ENCODE measurements at regions not wholly inside any gene's neighbourhood (a gene's known extent, or its start where the extent isn't known, plus 50 kb on each side); places are given as distances from the start of the nearest gene placed in this dataset.
A peak's percentile ranks its signal among the peaks of the same experiment; 100 is the strongest.

DNA sequence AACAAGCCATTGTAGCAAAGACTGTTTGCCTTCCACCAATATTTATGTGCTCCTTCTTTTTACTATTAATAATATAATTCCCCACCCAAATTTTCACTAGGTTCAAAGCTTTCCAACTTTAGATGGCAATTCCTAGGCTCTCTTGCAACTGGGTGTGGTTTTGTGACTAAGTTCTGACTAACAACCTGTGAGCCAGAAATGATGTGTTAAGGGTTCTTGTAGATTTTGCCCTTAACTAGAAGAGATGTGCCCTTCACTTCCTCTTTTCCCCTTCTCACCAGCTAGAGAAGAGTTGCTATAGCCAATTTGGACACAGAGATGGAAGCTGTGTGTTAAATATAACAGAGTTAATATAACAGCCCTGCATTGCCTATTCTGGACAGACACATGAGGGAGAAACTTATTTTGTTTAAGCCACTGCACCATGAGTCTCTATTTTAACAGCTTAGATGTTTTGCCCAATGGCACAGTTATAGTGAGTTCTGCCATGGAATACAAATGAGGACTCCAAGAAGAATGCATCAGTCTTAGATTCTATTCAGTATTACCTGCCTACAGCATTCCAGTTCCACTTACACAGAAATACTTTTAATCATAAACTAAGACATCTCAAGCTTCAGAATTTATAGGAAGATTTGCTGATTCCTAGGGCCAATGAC is 216.2 kb downstream of the DUSP6 start:
- TF ChIP-seq, protein P1, sequence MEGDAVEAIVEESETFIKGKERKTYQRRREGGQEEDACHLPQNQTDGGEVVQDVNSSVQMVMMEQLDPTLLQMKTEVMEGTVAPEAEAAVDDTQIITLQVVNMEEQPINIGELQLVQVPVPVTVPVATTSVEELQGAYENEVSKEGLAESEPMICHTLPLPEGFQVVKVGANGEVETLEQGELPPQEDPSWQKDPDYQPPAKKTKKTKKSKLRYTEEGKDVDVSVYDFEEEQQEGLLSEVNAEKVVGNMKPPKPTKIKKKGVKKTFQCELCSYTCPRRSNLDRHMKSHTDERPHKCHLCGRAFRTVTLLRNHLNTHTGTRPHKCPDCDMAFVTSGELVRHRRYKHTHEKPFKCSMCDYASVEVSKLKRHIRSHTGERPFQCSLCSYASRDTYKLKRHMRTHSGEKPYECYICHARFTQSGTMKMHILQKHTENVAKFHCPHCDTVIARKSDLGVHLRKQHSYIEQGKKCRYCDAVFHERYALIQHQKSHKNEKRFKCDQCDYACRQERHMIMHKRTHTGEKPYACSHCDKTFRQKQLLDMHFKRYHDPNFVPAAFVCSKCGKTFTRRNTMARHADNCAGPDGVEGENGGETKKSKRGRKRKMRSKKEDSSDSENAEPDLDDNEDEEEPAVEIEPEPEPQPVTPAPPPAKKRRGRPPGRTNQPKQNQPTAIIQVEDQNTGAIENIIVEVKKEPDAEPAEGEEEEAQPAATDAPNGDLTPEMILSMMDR (IDR thresholded peaks at IDR 0.05): no peak
- Histone ChIP-seq H3K36me3 (no peaks in the 10 kb centered on the region), H3K9me3 (no peaks in the 10 kb centered on the region), H3K27ac (peak overlapping the region; percentile 45), H3K4me3 (ENCODE audit: low read depth in 1 of 2, low read length in 1 of 2) (no peak overlapping the region), H3K27me3 (no peaks in the 10 kb centered on the region), H3K4me1 (ENCODE audit: control insufficient read depth in 1 of 2, insufficient read depth in 1 of 2, low read depth in 1 of 2, low read length in 1 of 2) (peaks cover 0 to 7% of the 10 kb centered on the region in 2 experiments)

DNA sequence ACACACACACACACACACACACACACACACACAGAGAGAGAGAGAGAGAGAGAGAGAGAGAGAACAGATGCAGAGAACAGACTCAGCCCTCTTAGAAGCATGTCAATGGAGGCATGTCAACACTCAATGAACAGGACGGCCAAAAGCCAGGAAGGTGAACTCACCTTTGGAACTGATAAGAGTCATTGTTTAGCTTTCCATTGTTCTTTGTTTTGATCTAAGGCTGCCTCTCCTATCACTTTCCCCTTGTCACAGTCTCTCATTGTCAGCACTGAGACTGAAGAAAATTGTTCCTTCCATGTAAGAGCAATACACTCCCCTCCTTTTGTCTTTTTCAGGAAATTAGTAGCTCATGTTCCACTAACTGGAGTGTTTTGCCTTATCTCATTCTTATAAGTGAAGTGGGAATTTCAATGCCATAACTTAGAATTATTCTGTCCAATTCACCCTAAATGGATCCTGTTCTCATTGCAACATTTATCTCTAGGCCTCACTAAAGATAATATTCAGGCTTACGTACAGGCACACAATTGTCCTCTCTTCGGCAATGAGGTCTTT is 218.0 kb downstream of the DUSP6 start:
- TF ChIP-seq, protein P1 (IDR thresholded peaks at IDR 0.05): no peak
- Histone ChIP-seq H3K4me3 (ENCODE audit: low read depth in 1 of 2, low read length in 1 of 2) (no peak overlapping the region), H3K27ac (no peak overlapping the region), H3K36me3 (no peaks in the 10 kb centered on the region), H3K27me3 (no peaks in the 10 kb centered on the region), H3K9me3 (no peaks in the 10 kb centered on the region), H3K4me1 (ENCODE audit: control insufficient read depth in 1 of 2, insufficient read depth in 1 of 2, low read depth in 1 of 2, low read length in 1 of 2) (peaks cover 0 to 7% of the 10 kb centered on the region in 2 experiments)

DNA sequence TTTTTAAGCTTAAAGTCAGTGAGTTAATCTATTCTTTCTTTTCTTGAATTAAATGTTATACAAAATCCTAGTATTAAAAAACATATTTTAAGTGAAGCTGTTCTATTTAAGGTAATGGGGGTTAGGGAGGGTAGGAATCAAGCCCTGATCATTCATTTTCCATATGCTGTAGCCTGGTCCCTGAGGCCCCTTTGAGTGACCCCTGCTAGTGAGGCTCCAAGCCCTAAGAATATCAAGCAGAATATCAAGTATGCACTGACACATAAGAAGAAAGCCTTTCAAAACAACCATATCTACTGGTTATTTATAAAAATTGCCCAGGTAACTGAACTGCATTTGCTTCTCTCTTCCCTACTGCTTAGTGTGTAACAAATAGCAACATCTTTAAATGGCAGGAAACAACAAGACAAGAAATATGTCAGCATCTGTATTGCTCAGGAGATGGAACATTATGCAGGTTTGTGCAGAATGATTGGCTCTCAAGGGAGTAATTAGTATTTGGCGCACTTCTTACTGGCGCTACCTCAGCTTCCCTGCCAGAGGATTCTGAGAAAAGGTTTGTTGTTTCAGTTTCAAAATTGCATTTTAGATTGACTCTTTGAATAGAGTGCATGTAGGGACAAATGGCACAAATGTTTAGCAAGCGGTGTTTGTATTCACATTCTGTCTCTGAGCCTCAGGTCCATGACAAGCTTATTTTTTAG is 223.0 kb downstream of the DUSP6 start:
- no peaks in the 10 kb centered on the region for H3K4me1 ChIP-seq (ENCODE audit: control insufficient read depth in 1 of 2, insufficient read depth in 1 of 2, low read depth in 1 of 2, low read length in 1 of 2)

DNA sequence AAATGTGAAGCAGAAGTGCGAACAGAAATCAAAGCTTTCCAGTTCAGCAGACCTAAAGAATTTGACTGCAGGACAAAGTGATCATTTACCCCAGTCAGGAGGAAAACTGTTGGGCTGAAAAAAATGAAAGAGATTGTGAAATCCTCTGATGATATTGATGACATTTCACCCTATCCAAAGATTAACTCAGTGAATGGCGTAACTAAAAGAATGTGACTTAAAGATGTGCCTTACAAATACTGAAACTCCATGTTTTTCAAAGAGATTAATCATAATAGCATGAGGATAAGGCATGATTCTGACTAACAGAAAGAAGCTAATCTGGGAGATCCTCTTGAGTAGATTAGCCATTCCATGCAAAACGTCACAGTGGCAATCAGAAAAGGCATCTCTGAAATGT is 225.6 kb downstream of the DUSP6 start:
- no peaks in the 10 kb centered on the region for H3K4me1 ChIP-seq (ENCODE audit: control insufficient read depth in 1 of 2, insufficient read depth in 1 of 2, low read depth in 1 of 2, low read length in 1 of 2)

More for the DNA sequence above, 223.0 kb downstream of the DUSP6 start:
- Histone ChIP-seq H3K27me3 (no peaks in the 10 kb centered on the region), H3K36me3 (no peaks in the 10 kb centered on the region), H3K9me3 (no peaks in the 10 kb centered on the region), H3K27ac (no peak overlapping the region), H3K4me3 (ENCODE audit: low read depth in 1 of 2, low read length in 1 of 2) (no peak overlapping the region)
- TF ChIP-seq, protein P1 (IDR thresholded peaks at IDR 0.05): no peak

DNA sequence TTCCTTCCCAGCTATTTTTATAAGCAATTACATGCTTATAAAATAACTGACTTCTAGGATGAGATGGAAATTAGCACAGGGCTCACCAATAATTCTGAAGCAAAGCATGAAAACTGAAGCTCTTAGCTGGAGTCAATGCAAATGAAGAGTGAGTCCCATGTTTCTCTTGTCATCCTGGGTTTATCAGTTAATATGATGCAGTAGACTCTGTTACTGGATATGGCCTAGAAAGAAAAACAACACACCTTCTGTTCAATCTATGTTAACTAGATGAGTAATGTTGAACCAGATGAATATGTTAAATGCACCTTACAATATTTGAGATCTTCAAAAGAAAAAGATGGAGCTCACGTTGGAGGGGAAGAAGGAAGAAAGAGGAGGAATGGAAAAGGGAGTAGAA is 229.4 kb downstream of the DUSP6 start:
- no peaks in the 10 kb centered on the region for H3K27me3 ChIP-seq
- TF ChIP-seq, protein P1 (IDR thresholded peaks at IDR 0.05): no peak
- no peaks in the 10 kb centered on the region for H3K9me3 ChIP-seq
- no peaks in the 10 kb centered on the region for H3K36me3 ChIP-seq
- no peak overlapping the region for H3K4me3 ChIP-seq (ENCODE audit: low read depth in 1 of 2, low read length in 1 of 2)
- no peak overlapping the region for H3K27ac ChIP-seq
- H3K4me1 ChIP-seq (ENCODE audit: control insufficient read depth in 1 of 2, insufficient read depth in 1 of 2, low read depth in 1 of 2, low read length in 1 of 2): no peaks in the 10 kb centered on the region

More for the DNA sequence above, 225.6 kb downstream of the DUSP6 start:
- no peaks in the 10 kb centered on the region for H3K27me3 ChIP-seq
- TF ChIP-seq, protein P1 (IDR thresholded peaks at IDR 0.05): no peak
- no peak overlapping the region for H3K4me3 ChIP-seq (ENCODE audit: low read depth in 1 of 2, low read length in 1 of 2)
- no peaks in the 10 kb centered on the region for H3K9me3 ChIP-seq
- no peak overlapping the region for H3K27ac ChIP-seq
- H3K36me3 ChIP-seq: no peaks in the 10 kb centered on the region
